HepG2 (cell line): ENCODE measurements at regions not wholly inside any gene's neighbourhood (a gene's known extent, or its start where the extent isn't known, plus 50 kb on each side); places are given as distances from the start of the nearest gene placed in this dataset.

Experiments used
- CAMTA2 ChIP-seq: sonication (generic); formaldehyde crosslinking; IDR thresholded peaks from 2 replicates; pipeline ENCODE4 v1.4.0; 2020; ENCODE audit warnings: mild to moderate bottlenecking, missing genetic modification reagents, borderline replicate concordance
- EHMT2 ChIP-seq: fragments of 200-600 bp; sonication (generic); IDR thresholded peaks from 2 replicates; pipeline ENCODE4 v1.7.0; 2017; ENCODE audit warnings: antibody characterized with exemption, low read depth, low read length, borderline replicate concordance
- FOXJ3 ChIP-seq: sonication (generic); formaldehyde crosslinking; IDR thresholded peaks from 2 replicates; pipeline ENCODE4 v1.4.0; 2020; ENCODE audit warnings: missing genetic modification reagents, mild to moderate bottlenecking, borderline replicate concordance
- LBX2 ChIP-seq: sonication (generic); formaldehyde crosslinking; IDR thresholded peaks from 2 replicates; pipeline ENCODE4 v1.5.0; 2020; ENCODE audit warnings: missing genetic modification reagents, mild to moderate bottlenecking, borderline replicate concordance
- NR2C2 ChIP-seq: sonication (generic); formaldehyde crosslinking; IDR thresholded peaks from 2 replicates; pipeline ENCODE4 v1.4.0; 2020; ENCODE audit warnings: missing genetic modification reagents, mild to moderate bottlenecking, moderate library complexity, borderline replicate concordance
- SP1 ChIP-seq, 2 experiments: fragments of 450-650 bp in 1 of 2; sonication (generic) in 1 of 2; formaldehyde crosslinking in 1 of 2; IDR thresholded peaks; 2 replicates each; pipeline versions ENCODE4 v1.4.0 to v1.6.1; 2016 to 2020; ENCODE audit warnings: missing genetic modification reagents in 1 of 2
- TEF ChIP-seq: sonication (generic); formaldehyde crosslinking; IDR thresholded peaks from 2 replicates; pipeline ENCODE4 v1.5.0; 2020; ENCODE audit warnings: missing genetic modification reagents
- THYN1 ChIP-seq: sonication (generic); formaldehyde crosslinking; IDR thresholded peaks from 2 replicates; pipeline ENCODE4 v1.8.1; 2023; ENCODE audit warnings: low read depth, mild to moderate bottlenecking, moderate library complexity, missing genetic modification reagents, borderline replicate concordance
- XBP1 ChIP-seq: sonication (generic); formaldehyde crosslinking; IDR thresholded peaks from 2 replicates; pipeline ENCODE4 v1.5.0; 2020; ENCODE audit warnings: missing genetic modification reagents
- ZNF10 ChIP-seq: sonication (generic); formaldehyde crosslinking; IDR thresholded peaks from 2 replicates; pipeline ENCODE4 v1.4.0; 2020; ENCODE audit warnings: mild to moderate bottlenecking, low read depth, missing genetic modification reagents, borderline replicate concordance
- ZNF160 ChIP-seq: sonication (generic); formaldehyde crosslinking; IDR thresholded peaks from 2 replicates; pipeline ENCODE4 v1.8.0; 2022; ENCODE audit warnings: mild to moderate bottlenecking, inconsistent platforms, missing genetic modification reagents
- ZNF496 ChIP-seq: sonication (generic); formaldehyde crosslinking; IDR thresholded peaks from 2 replicates; pipeline ENCODE4 v1.8.1; 2023; ENCODE audit warnings: mild to moderate bottlenecking, moderate library complexity, missing genetic modification reagents; ENCODE audit not compliant: insufficient replicate concordance
- ZNF589 ChIP-seq: sonication (generic); formaldehyde crosslinking; conservative IDR thresholded peaks from 2 replicates; pipeline ENCODE4 v1.8.0; 2022; ENCODE audit warnings: mild to moderate bottlenecking, moderate library complexity, missing genetic modification reagents
- TF ChIP-seq, protein P1 (sequence below): sonication (generic); formaldehyde crosslinking; IDR thresholded peaks from 2 replicates; pipeline ENCODE4 v1.4.0; 2020; ENCODE audit warnings: missing genetic modification reagents
- TF ChIP-seq, protein P2 (sequence below): sonication (generic); formaldehyde crosslinking; IDR thresholded peaks from 2 replicates; pipeline ENCODE4 v1.5.1; 2020; ENCODE audit warnings: mild to moderate bottlenecking, moderate library complexity, missing genetic modification reagents
- TF ChIP-seq, protein P3 (sequence below): IDR thresholded peaks from 2 replicates; pipeline ENCODE4 v1.6.1; 2016
- TF ChIP-seq, protein P4 (sequence below): sonication (generic); formaldehyde crosslinking; IDR thresholded peaks from 2 replicates; pipeline ENCODE4 v1.9.0; 2021; ENCODE audit warnings: missing genetic modification reagents, borderline replicate concordance
- TF ChIP-seq, protein P5 (sequence below): sonication (generic); formaldehyde crosslinking; IDR thresholded peaks from 2 replicates; pipeline ENCODE4 v1.4.0; 2020; ENCODE audit warnings: mild to moderate bottlenecking, missing genetic modification reagents

GRCh38 chr15:53454843-53455721 lies 304.4 kb downstream of the WDR72 start (continued):
- TF ChIP-seq EHMT2: peak; percentile 91; the same call in 1 of the 2 replicates
- TF ChIP-seq ZNF160 (CRISPR knock-in tag): no peak
- peak; percentile 72 for TF ChIP-seq NR2C2 (CRISPR knock-in tag)
- 0 out of 2 replicates have a peak, but pooled peaks have one; percentile 50 for TF ChIP-seq ZNF589
- TF ChIP-seq ZNF10: no peak
- TF ChIP-seq, protein P1, sequence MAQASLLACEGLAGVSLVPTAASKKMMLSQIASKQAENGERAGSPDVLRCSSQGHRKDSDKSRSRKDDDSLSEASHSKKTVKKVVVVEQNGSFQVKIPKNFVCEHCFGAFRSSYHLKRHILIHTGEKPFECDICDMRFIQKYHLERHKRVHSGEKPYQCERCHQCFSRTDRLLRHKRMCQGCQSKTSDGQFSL (CRISPR knock-in tag): no peak
- no peak for TF ChIP-seq LBX2
- TF ChIP-seq XBP1 (CRISPR knock-in tag): no peak
- TF ChIP-seq ZNF496 (CRISPR knock-in tag): no peak
- TF ChIP-seq, protein P2, sequence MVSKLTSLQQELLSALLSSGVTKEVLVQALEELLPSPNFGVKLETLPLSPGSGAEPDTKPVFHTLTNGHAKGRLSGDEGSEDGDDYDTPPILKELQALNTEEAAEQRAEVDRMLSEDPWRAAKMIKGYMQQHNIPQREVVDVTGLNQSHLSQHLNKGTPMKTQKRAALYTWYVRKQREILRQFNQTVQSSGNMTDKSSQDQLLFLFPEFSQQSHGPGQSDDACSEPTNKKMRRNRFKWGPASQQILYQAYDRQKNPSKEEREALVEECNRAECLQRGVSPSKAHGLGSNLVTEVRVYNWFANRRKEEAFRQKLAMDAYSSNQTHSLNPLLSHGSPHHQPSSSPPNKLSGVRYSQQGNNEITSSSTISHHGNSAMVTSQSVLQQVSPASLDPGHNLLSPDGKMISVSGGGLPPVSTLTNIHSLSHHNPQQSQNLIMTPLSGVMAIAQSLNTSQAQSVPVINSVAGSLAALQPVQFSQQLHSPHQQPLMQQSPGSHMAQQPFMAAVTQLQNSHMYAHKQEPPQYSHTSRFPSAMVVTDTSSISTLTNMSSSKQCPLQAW (CRISPR knock-in tag): peak; percentile 72; the same call in 1 of the 2 replicates
- no peak for TF ChIP-seq THYN1
- TF ChIP-seq, protein P3, sequence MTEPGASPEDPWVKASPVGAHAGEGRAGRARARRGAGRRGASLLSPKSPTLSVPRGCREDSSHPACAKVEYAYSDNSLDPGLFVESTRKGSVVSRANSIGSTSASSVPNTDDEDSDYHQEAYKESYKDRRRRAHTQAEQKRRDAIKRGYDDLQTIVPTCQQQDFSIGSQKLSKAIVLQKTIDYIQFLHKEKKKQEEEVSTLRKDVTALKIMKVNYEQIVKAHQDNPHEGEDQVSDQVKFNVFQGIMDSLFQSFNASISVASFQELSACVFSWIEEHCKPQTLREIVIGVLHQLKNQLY (CRISPR knock-in tag): peak; percentile 93
- TF ChIP-seq, protein P4, sequence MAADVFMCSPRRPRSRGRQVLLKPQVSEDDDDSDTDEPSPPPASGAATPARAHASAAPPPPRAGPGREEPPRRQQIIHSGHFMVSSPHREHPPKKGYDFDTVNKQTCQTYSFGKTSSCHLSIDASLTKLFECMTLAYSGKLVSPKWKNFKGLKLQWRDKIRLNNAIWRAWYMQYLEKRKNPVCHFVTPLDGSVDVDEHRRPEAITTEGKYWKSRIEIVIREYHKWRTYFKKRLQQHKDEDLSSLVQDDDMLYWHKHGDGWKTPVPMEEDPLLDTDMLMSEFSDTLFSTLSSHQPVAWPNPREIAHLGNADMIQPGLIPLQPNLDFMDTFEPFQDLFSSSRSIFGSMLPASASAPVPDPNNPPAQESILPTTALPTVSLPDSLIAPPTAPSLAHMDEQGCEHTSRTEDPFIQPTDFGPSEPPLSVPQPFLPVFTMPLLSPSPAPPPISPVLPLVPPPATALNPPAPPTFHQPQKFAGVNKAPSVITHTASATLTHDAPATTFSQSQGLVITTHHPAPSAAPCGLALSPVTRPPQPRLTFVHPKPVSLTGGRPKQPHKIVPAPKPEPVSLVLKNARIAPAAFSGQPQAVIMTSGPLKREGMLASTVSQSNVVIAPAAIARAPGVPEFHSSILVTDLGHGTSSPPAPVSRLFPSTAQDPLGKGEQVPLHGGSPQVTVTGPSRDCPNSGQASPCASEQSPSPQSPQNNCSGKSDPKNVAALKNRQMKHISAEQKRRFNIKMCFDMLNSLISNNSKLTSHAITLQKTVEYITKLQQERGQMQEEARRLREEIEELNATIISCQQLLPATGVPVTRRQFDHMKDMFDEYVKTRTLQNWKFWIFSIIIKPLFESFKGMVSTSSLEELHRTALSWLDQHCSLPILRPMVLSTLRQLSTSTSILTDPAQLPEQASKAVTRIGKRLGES (CRISPR knock-in tag): peak; percentile 74; the same call in 1 of the 2 replicates
- TF ChIP-seq CAMTA2 (CRISPR knock-in tag): no peak
- peak; percentile 83 for TF ChIP-seq TEF
- TF ChIP-seq FOXJ3 (CRISPR knock-in tag): peak; percentile 97
- TF ChIP-seq, protein P5, sequence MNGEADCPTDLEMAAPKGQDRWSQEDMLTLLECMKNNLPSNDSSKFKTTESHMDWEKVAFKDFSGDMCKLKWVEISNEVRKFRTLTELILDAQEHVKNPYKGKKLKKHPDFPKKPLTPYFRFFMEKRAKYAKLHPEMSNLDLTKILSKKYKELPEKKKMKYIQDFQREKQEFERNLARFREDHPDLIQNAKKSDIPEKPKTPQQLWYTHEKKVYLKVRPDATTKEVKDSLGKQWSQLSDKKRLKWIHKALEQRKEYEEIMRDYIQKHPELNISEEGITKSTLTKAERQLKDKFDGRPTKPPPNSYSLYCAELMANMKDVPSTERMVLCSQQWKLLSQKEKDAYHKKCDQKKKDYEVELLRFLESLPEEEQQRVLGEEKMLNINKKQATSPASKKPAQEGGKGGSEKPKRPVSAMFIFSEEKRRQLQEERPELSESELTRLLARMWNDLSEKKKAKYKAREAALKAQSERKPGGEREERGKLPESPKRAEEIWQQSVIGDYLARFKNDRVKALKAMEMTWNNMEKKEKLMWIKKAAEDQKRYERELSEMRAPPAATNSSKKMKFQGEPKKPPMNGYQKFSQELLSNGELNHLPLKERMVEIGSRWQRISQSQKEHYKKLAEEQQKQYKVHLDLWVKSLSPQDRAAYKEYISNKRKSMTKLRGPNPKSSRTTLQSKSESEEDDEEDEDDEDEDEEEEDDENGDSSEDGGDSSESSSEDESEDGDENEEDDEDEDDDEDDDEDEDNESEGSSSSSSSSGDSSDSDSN: no peak
- TF ChIP-seq SP1 (IDR thresholded peaks at IDR 0.05): no peak
- TF ChIP-seq SP1 (CRISPR knock-in tag; IDR thresholded peaks at IDR 0.05): no peak
